Retina (tissue), 1 donor: ENCODE measurements at regions not wholly inside any gene's neighbourhood (a gene's known extent, or its start where the extent isn't known, plus 50 kb on each side); places are given as distances from the start of the nearest gene placed in this dataset.

Experiments
- DNase-seq: peaks from one replicate; pipeline ENCODE4 v3.0.0-alpha.2; 2016

DNA sequence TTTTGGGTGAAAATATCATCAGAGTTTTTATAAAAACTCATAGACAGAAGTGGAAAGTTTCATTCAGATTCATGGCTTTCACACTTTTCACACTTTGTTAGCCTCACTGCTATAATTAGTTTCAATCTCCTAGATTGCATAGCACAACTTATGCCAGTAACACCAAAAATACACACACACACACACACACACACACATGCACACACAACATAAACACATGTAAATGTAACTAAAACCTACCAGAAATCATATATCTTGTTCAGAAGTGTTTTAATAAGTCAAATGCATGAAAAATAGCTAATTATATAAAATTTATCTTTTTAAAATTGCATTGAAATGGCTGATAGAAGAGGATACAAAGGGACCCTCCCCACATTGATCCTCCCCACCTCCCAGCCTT lies 347.8 kb upstream of the SLC35B3 start:
- DNase-seq = no peak

DNA sequence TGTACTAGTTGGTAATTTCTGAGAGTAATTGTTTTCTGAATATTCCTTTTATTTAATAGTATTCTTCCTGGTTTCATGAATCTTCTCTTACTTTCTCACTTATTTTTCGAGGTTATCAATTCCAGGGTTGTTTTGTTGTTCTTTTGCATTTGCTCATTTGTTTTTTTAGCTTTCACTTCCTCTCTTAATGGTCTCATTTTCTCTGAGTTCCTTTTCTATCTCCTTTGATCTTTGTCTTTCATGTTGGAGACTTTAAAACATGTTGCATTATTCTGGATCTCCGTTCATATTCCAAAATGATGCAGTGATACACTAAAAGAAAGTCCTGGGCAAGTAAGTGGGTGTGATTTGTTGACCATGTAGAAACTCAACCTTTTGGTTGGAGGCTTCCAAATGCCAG lies 345.3 kb upstream of the SLC35B3 start:
- no peak for DNase-seq

DNA sequence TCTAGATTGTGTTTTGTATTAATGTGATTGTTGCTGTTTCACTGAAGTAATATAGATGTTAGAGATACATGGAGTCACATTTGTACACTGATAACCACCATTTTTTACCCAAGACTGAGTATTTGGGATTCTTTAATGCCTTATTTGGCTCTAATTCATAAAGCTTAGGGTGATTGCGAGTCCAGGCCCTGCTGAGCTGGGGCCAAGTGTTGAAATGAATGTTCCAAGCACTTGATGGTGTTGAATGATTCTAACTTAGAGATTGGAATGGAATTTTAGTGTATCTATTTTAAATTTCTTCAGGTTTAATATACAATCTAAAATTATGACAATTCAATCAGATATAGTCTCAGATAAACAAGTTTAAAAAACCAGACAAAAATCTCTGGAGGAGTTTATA lies 329.4 kb upstream of the SLC35B3 start:
- no peak for DNase-seq

DNA sequence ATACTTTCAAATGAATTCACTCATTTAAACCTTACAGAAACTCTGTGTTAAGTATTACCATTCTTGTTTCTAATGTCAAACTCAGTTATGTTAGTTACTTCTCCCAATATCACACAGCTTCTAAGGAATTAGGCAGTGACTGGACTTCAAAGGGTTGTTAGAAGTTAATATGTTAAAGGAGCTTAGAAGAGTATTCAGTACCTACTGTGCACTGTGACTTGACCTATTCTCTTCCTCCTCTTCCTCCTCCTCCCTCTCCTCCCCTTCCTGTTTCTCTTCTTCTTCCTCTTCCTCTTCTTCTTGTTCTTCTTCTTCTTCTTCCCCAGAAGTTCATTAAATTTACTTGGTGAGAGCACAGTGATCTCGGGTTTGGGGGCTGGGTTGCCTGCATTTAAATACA lies 325.6 kb upstream of the SLC35B3 start:
- DNase-seq = no peak

DNA sequence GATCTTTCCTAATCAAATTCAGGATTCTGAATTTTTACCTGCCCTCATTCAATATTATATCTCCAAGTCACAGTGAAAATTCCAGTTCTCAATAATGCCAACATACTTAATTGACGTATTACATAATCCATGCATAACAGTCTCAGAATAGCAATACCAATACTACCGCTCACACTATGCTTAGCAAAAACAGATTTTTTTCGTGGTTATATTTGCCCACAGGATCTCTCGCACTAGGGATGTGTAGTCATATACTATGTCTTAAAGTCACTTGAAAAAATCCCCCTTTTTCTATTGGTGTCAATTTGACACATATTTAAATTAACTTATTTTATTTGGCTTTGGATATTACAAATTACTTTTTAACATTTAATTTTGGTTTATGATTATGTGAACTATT lies 323.1 kb upstream of the SLC35B3 start:
- DNase-seq = no peak

DNA sequence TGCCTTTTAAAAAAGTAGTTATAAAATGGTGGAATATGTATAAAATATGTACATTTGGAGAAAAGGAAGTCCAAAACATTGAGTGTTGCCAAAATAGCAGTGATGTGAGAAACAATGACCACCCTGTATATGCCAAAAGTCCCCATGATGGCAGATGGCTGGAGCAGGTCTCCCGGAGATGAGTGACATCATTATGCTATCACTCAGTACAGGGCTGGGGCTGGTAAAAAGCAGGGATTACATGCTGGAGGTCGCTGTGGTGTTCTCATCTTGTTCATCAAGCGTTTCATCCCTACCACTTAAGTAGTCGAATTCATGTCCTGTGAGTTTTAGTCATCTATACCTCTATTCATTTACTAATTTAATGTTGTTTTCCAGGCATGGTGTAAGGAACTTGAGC lies 315.3 kb upstream of the SLC35B3 start:
- DNase-seq = no peak

DNA sequence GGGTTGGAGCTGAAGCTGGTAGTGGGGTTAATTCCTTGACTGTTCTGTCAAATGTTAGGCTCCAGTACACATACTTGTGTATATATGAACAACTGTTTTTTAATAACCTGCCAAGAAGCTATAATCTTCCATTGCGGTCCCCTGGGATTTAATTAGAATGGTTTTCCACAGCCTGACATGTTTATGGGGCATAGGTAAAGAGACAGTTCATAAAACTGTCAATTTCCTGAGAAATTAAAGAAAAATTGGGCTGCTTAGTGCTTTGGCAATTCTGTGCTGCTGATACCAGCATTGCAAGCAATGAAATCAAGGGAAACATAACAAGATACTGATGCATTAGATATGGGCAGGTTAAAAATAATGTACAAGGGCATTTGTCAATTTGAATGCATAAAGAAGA lies 314.1 kb upstream of the SLC35B3 start:
- DNase-seq = no peak

DNA sequence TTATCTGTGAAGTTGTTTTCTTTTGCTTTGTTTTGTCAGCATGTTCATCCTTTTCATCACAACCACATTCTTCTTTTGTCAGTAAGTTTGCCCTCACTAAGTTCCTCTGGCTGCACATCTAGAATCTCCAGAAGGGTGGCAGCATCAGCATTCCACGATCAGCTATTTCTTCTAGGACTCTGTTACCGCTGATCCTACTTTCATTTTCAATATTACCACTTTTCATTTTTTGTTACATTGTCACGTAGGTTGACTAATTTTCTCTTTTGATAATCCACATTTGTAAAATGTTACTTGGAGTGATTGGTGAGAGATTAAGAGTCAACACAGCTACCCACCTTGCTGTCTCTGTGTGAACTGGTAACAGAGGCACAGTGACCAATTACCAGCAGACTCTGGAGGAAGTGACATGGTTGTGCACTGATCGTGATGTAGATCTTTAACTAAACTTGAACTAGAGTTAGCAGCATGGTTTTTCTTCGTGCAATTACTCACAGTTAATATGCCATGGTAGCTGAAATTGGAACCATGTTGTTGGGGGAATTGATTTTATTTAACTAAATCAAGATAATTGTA lies 307.9 kb upstream of the SLC35B3 start:
- no peak for DNase-seq

DNA sequence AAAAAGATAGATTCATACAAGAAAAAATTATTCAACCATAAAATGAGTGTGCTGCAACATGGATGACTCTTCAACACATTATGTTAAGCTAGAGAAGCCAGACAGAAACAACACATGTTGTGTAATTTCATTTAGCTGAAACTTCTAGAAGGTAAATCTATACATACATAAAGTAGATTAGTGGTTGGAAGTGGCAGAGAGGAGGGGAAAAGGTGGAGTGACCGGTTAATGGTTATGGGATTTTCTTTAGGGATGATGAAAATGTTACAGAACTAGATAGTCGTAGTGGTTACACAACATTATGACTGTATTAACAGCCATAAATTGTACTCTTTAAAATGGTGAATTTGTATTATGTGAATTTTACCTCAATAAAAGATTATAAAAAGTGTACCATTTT lies 304.1 kb upstream of the SLC35B3 start:
- DNase-seq = no peak

DNA sequence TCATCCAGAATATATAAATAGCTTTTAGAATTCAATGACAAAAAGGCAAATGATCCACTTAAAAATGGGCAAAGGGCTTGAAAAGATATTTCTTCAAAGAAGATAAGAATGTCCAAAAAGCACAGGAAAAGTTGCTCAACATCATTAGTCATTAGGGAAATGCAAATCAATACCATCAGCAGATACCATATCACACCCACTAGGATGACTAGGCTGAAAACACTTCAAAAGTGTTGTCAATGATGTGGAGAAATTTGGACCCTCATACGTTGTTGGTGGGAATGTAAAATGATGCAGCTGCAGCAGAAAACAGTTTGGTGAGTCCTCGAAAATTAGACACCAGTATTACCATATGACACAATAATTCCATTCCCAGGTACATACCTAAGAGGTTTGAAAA lies 303.6 kb upstream of the SLC35B3 start:
- DNase-seq = no peak

DNA sequence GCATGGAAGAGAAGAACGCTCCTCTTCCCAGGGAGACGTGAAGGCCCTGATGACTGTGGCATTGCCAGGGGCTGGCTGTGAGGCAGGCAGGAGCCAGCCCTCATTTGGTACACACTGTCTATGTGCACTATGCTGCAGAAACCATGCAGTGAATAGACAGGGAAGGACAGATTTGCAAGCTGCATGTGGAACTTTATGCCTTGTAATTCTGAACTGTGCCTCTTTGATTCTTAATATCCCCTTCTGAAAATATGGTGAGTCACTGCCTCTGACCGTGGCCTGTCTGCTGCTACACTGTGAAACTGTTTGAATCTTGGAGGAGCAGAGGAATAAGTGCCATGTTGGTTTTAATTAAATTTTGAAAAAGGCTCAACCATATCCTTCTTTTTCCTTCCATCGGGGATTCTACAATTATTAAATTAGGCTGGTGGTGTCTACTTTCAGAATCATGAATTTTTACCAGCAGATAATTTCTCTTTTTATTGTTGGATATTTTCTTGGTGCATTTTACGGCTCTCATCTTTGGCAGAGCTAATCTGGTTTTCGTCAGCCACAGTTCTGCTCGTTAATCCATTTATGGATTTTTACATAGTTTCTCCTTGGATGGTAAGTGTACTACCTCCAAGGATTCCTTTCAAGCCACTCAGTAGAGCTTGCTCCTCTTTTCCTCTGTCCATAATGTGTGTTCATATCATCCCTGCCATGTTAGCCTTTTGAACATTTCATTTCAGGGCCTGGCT lies 301.0 kb upstream of the SLC35B3 start:
- DNase-seq = no peak

DNA sequence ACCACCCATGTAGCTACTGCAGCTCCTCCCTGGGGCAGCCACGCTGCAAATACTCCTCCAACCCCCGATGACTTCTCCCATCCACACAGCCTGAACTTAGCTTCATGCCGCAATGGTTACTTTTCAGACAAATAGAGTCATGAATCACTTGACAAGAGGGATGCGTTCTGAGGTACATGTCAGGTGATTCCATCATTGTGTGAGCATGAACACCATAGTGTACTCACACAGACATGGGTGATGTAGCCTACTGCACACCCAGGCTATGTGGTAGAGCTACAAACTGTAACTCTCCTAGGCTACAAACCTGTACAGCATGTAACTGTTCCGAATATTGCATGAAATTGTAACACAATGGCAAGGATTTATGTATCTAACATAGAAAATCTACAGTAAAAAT lies 298.5 kb upstream of the SLC35B3 start:
- DNase-seq = no peak

DNA sequence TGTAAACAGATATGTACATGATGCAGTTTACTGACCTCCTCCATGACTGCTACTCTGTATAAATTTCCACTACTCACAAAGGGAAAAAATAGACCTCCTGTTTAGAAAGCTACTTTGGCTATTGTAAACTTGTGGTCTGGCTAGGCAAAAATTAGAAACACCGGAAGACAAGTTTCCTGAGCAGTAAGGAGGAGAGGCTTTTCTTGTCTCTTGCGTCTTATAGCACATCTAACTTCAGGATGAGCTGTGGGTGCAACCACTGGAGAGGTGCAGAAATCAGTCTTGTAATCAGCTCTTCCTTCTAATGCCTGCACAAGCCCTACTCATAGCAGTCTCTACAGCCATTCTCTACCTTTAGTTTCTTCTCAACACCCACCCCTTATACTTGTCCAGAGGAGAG lies 296.5 kb upstream of the SLC35B3 start:
- no peak for DNase-seq

DNA sequence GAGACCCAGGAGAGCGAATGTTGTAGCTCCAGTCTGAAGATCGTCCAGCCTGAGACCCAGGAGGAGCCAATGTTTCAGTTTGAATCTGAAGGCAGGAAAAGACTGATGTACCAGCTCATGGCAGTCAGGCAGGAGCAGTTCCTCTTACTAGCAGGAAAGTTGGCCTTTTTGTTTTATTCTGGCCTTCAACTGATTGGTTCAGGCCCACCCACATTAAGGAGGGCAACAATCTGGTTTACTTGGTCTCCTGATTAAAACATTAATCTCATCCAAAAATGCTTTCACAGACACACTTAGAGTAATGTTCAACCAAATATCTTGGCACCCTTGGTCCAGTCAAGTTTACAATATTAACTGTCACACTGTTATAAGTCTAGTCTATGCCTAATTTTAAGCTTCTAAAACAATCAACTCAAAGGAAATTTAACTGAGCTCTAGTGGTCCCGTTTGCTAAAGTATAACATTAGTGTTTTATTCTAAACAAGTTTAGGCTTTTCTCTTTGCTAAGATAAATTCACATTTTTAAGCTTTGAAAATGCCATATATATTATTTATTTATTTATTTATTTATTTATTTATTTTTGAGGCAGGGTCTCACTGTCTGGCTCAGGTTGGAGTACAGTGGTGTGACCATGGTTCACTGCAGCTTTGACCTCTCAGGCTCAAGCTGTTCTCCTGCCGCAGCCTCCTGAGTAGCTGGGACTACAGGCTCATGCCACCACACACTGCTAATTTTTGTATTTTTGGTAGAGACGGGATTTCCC lies 275.5 kb upstream of the SLC35B3 start:
- DNase-seq = no peak

DNA sequence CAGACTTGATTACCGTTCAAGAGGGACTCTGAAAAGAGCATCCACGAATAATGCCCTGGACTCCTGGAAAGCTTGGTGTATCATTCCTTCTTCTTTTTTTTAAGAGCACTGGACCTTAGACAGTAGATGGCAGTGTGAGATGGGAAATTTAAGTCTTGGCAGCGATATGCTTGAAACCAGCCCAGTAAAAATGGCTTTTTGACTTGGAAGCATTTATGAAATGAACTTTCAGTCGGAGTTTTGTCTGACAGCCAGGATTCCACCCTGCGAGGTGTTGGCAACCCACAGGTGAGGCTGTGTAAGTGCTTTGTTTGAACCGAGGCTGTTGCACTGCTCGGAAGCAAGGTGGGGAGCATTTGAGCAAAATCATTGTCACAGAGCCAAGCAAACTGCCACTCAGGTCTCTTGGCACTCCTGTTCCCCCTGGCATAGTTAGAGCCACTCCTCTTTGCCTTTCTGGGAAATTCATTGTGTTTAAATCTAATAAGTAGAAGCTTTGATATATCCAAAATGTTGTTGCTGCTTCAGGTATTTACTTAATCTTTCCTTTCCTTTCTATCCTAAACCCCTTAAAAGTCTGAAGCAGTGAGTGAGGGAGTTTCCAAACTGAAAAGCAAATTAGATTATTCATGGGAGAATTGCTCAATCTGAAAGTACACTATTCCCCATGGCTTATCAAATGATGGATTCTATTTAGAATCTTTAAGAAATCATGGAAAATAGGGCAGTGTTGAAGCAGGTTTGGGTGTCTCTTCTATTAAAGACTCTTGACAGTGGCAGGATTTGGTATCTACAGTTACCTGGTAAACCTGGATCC lies 272.8 kb upstream of the SLC35B3 start:
- DNase-seq = peak; percentile 25

DNA sequence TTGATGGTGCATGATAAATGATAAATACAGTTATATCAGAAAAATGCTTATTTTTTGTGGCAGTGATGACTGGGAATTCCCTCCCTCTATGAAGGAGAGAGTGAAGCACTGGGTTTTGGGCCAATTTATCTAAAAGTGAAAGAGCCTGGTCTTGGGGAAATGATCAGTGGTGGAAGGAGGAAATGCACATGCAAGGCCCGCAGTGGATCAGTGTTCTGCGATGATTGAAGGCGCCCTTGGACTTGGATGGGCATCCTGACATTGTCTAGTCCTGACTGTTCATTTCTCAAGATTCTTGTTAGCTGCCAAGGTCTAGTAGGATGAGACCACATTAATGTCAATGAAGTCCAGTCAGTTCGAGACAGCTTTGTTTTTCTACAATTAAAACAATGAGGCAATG lies 272.0 kb upstream of the SLC35B3 start:
- no peak for DNase-seq

DNA sequence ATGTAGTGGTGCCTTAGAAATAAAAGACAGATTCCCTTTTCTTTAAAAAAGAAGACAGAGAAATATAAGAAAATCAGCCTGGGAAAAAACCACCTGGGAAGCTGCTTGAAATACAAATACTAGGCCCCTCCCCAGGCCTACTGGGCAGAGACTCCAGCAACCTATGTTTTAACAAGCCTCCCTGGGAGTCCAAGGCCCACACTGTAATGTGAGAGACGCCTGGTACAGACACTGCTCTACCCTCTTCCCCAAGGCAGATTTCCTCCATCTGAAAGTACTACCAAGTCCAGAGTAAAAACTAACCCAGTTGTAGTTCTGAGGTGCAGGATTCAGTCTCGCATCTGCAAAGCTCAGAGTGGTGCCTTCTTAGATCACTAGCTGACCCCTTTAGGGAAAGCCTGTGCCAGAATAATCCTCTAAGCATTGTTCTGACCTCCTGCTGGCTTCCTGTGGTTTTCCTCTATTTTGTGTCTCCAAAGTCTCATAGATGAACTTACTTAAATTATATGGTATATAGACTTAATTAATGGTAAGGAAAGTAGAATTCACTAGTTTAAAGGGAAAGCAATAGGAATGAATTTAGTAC lies 270.2 kb upstream of the SLC35B3 start:
- DNase-seq = no peak

DNA sequence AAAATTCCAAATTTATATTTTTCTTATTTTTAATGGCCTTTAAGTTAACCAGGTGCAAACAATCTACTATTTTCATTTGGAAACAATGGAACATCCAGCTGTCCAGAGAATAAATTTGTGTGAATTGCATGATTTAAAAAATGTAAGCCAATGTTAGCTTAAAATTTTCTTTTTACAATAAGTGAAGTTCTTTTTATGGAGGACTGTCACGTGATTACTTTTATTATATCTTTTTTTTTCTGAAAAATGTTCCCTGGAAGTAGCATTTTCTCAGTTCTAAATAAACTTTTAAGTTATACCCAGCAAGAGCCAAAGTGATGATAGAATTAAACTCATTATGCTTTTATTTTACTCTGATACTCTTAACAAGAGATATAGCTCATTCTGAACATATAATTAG lies 267.7 kb upstream of the SLC35B3 start:
- DNase-seq = no peak

DNA sequence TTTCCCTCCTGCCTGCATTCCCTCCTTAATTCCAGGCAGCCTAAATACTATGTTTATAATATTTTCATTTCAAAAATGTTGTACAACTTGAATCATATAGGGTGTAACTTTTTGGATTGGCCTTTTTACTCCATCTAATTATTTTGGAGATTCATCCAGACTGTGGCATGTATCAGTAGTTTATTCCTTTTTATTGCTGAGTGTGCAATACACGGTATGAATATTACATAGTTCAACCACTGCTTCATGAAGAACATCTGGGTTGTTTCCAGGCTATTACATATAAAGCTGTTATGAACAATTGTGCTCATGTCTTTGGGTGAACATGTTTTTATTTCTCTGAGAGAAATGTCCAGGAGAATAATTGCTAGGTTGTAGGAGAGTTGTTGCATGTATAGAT lies 253.5 kb upstream of the SLC35B3 start:
- no peak for DNase-seq

DNA sequence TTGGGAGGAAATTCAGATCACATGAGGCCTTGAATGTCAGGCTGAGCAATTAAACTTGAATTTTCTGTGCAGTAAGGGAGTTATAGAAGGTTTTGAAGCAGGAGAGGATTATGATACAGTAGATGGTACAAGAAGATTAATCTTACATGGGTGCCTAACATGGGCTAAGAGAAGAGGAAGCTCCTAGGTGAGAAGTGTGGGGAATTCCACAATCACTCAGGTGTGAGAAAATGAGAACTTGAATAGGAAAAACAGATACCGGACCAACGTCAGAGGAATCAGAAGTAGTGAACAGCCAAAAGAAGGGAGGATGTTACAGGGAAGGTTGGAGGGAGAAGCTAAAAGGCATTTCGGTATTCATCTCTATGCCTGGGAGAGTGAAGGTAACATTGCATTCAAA lies 250.7 kb upstream of the SLC35B3 start:
- no peak for DNase-seq

DNA sequence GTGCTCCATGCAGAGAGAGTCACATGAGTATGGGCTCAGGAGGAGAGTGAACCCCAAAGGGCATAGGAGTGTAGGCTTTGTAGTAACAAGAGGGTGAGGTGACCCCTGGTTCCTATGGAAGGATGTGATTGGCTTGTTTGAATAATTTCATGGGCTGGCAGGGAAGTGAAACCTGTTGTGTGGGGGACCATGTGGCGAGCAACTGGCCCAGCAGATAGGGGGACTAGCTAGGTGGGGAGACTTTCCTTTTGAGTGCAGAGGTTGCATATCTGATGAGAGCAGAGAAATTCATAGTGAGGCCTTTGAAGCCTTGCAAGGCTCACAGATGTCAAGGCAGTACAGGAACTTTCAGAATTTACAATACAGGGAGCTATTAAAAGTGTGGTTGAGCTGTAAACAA lies 247.9 kb upstream of the SLC35B3 start:
- no peak for DNase-seq

DNA sequence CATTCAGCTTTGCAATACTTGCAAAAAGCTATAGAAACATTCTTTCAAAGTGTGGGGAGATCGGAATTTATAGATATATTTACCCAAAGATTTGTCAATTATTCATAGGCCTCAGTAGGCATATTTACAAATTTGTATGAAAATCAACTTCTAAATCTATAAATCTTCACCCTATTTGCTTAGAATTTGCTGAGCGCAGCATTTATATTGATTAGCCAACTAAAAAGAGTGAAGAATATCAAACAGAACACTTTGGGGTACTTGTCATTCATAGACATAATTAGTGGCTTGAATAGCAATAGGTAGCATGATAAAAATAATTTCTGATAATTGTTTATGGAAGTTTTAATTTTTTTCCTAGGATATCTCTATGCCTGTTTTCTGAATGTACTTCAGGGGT lies 244.5 kb upstream of the SLC35B3 start:
- DNase-seq = no peak

DNA sequence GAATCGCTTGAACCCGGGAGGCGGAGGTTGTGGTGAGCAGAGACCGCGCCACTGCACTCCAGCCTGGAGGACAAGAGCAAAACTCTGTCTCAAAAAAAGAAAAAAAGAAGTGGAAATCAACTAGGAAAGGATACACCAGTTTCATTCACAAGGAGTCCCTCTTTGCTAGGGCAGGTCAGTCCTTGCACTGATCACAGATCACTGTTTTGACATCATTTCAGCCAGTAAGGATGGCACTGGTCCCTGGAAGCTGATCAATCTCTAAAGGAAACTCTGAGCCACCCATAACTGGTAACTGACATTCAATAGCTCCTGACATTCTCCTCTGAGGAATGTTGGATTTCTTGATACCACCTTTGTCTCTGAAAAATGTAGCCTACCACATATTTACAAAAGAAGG lies 243.1 kb upstream of the SLC35B3 start:
- no peak for DNase-seq
